GM12875 (cell line): ENCODE measurements at regions not wholly inside any gene's neighbourhood (a gene's known extent, or its start where the extent isn't known, plus 50 kb on each side); places are given as distances from the start of the nearest gene placed in this dataset.
"Not testable (repeated sequence)": the region's sequence is repeated elsewhere in the genome, so short reads cannot be mapped to it uniquely, and the experiment has no call there.

Source experiments
- H3K4me3 ChIP-seq: one replicate; pipeline ENCODE4 v1.5.1; 2011; ENCODE audit warnings: low read depth, low read length, control low read depth
- CTCF ChIP-seq: IDR thresholded peaks from 2 replicates; pipeline ENCODE4 v1.5.1; 2011; ENCODE audit warnings: low read depth, mild to moderate bottlenecking, control low read depth, inconsistent platforms, low read length, moderate library complexity, borderline replicate concordance; ENCODE audit not compliant: insufficient read depth

- no peak overlapping the region for H3K4me3 ChIP-seq
- no peak for TF ChIP-seq CTCF
Observed at GRCh38 chr6:43884652-43885022, 114.6 kb downstream of the VEGFA start.

DNA sequence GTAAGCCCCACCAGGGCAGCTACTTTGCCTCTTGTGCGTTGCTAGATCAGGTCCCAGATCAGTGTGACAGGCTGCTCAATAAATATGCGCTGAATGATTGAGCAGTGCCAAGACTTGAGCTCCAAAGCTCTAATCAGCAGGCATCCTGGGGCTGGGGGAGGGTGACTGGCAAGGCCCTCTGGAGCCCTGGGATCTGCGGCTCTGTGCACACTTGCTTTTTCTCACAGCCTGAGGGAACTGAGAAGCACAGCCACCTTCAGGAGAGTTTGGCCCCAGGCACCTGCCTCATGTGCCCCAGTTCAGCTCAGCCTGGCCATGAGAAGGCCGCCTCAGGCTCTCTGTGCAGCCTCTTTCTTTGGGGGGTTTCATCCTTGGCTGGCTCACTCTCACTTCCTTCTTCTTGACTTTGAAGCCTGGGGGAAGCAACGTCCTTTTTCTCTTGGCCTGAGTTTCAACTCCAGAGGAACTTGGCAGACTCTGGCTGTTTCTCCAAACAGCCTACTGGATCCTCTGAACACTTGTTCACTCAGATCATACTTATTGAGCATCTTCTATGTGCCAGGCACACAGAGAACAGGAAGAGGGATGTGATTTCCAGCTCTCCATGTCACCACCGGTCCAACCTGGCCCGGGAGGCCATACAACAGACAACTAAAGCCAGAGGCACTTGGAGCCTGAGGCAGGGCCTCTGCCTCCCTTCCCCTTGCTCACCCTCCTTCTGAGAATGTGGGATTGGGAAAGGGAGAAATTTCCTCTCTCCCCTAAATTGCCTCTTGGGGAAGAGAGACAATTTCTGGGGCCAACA lies 114.0 kb downstream of the VEGFA start:
- no peak overlapping the region for H3K4me3 ChIP-seq
- TF ChIP-seq CTCF = no peak

- not testable (repeated sequence) for H3K4me3 ChIP-seq
Observed at GRCh38 chr6:43882690-43883448, 112.9 kb downstream of the VEGFA start.

DNA sequence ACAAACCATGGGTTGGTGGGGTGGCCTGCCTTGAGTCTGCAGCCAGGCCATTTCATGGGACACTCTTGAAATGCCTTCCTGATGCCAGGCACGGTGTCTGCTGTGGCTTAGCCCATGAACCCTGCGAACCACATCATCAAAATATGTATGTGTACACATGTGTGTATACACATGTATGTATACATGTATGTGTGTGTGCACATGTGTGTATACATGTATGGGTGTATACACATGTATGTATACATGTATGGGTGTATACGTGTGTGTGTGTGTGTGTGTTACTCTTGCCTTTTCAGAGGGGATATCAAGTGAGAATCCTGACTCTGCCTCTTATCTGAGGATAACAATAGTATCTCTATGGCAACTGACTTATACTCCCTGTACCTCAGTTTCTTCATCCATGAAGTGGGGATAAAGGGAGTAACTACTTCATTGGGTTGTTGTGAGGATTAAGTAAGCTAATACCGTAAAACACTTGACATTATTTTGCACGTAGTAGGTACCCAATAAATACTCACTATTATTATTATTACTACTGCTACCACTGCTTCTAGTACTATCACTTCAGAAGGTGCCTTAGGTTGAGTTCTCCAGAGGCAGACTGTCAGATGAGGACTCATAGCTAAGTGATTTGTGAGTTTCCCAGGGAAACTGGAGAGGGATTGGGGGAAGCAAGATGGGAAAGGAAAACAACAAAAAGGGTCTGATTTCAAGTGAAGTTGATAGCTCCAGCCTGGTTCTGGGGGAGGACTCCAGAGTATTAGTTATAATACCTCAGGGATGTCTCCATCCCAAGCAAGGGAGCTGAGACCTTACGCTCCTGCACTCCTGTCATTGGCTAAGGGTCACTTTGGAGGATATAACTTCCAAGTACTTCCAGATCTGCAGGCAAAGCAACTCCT lies 110.5 kb downstream of the VEGFA start:
- TF ChIP-seq CTCF = no peak
- H3K4me3 ChIP-seq = no peak overlapping the region

- H3K4me3 ChIP-seq = no peak overlapping the region
- no peak for TF ChIP-seq CTCF
Observed at GRCh38 chr6:43879722-43880121, 109.7 kb downstream of the VEGFA start.

- TF ChIP-seq CTCF = no peak
- no peak overlapping the region for H3K4me3 ChIP-seq
Observed at GRCh38 chr6:43878823-43879495, 108.9 kb downstream of the VEGFA start.
